Mesodermal cell (in vitro differentiated cells): ENCODE measurements at regions not wholly inside any gene's neighbourhood (a gene's known extent, or its start where the extent isn't known, plus 50 kb on each side); places are given as distances from the start of the nearest gene placed in this dataset.

Experiments
- H3K27ac ChIP-seq: 2 replicates; pipeline ENCODE4 v1.7.0; 2013; ENCODE audit warnings: mild to moderate bottlenecking, low read depth, low read length, moderate library complexity; ENCODE audit not compliant: severe bottlenecking
- H3K36me3 ChIP-seq: 2 replicates; pipeline ENCODE4 v1.7.1; 2013; ENCODE audit warnings: mild to moderate bottlenecking, low read length, moderate library complexity; ENCODE audit not compliant: control insufficient read depth, insufficient read depth
- H3K4me1 ChIP-seq: one replicate; pipeline ENCODE4 v1.7.1; 2013; ENCODE audit warnings: mild to moderate bottlenecking, low read length; ENCODE audit not compliant: insufficient read depth, control insufficient read depth, poor library complexity, severe bottlenecking
- H3K4me3 ChIP-seq: 2 replicates; pipeline ENCODE4 v1.7.0; 2013; ENCODE audit warnings: low read length, control low read depth, mild to moderate bottlenecking; ENCODE audit not compliant: insufficient read depth, poor library complexity, severe bottlenecking; ENCODE audit errors: extremely low read depth
- H3K9me3 ChIP-seq: 2 replicates; pipeline ENCODE4 v1.7.1; 2013; ENCODE audit warnings: mild to moderate bottlenecking, low read length, moderate library complexity; ENCODE audit not compliant: control insufficient read depth
- WGBS, 2 experiments: methylation state at CpG; one replicate each; pipeline ENCODE4 v1.1.5; 2013; ENCODE audit warnings: missing lambda C conversion rate in 2 of 2; ENCODE audit not compliant: insufficient coverage in 2 of 2; 5-methylcytosine and 5-hydroxymethylcytosine counted together

DNA sequence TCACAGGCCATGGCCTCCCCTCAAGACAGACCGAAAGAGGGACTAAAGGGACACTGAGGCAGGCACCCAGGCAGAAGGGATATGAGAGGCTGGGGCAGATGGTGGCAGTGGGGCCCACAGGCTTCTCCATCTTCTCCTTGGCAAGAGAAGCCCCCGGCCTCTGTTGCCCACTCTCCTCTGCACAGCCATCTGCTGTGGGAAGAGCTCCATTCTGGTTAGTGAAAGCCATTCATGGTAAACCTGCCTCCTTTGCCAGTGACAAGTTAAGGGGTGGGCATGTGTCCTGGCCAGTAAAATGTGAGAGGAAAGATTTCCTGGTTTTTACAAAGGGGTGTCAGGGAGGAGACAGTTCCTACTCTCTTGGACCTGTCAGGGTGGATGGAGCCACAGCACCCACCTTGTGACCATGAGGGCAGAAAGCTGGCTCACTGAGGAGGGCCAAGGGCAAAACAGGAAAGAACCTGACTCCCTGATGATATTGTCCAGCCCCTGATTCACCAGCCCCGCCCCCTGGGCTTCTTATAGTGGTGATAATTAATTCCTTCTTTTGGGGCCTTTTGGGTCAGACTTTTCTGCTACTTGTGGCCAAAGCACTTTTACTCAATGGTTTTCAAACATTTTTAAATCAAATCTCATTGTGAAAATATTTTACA lies 130.4 kb upstream of the SMAD3 start:
- 100% methylated on average over 2 of the region's 3 CpGs; no CpG with 5 or more reads in 1 of the 2 experiments for WGBS, 2 experiments
- no peak overlapping the region for H3K27ac ChIP-seq
- no peak overlapping the region for H3K4me3 ChIP-seq
- peaks cover 29% of the 10 kb centered on the region for H3K4me1 ChIP-seq
- H3K9me3 ChIP-seq: peaks cover 27% of the 10 kb centered on the region
- H3K36me3 ChIP-seq: no peaks in the 10 kb centered on the region

DNA sequence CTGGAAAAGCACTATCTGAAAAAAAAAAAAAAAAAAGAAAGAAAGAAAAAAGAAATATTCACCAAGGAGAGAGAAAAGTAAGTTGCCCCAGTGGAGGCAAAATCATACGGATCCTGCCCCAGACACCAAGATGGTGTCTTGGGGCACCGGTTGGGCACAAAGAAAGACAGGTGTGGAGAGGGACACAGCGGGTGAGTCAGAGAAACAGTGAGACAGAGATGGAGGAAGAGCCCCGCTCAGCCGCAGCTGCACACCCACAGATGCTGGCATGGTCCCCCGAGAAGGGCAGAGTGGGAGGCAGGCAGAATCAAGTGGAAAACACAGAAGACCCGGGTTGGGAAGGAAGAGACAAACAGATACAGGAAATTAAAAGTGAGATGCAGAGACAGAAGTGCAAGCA lies 129.7 kb upstream of the SMAD3 start:
- H3K36me3 ChIP-seq: no peaks in the 10 kb centered on the region
- H3K9me3 ChIP-seq: peaks cover 27% of the 10 kb centered on the region
- no peak overlapping the region for H3K4me3 ChIP-seq
- 95 to 100% methylated on average over 4 to 7 of the region's 7 CpGs for WGBS, 2 experiments
- peaks cover 23% of the 10 kb centered on the region for H3K4me1 ChIP-seq
- no peak overlapping the region for H3K27ac ChIP-seq

DNA sequence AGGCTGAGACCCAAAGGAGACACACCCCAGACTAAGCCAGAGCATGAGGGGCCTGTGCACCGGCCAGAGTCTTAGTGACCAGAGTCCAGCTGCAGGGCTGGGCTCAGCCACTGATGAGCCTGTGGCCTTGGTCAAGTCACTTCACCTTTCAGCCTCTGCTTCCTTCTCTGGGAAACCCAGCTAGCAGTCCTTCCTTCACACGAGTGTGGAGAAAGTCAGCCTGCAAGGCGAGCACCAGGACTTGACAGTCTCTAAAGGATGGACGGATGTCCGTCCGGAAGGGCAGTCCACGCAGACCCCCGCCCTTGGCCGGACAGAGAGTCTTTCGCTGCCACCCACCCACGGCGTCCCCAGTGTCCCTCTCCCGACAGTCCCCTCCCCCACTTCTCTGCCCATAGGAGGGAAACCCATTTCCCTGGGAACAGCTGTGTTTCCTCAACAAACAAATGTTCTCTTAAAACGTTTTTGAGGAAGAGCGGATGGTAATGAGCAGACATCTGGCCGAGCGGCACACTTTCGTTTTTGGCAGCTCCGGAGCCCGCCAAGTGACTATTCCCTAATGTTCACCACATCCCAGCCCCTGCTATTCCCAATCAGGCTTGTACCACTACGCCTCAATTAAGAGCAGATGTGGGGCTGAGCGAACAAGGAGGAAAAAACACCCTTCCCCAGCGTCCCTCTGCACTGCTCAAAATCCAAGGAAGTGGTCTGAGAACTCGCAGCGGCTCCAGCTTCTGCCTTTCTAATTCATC lies 129.1 kb upstream of the SMAD3 start:
- 91% methylated on average over 22 to 25 of the region's 25 CpGs for WGBS, 2 experiments
- no peak overlapping the region for H3K27ac ChIP-seq
- no peaks in the 10 kb centered on the region for H3K36me3 ChIP-seq
- no peak overlapping the region for H3K4me3 ChIP-seq
- peaks cover 17% of the 10 kb centered on the region for H3K4me1 ChIP-seq
- H3K9me3 ChIP-seq: peaks cover 27% of the 10 kb centered on the region

DNA sequence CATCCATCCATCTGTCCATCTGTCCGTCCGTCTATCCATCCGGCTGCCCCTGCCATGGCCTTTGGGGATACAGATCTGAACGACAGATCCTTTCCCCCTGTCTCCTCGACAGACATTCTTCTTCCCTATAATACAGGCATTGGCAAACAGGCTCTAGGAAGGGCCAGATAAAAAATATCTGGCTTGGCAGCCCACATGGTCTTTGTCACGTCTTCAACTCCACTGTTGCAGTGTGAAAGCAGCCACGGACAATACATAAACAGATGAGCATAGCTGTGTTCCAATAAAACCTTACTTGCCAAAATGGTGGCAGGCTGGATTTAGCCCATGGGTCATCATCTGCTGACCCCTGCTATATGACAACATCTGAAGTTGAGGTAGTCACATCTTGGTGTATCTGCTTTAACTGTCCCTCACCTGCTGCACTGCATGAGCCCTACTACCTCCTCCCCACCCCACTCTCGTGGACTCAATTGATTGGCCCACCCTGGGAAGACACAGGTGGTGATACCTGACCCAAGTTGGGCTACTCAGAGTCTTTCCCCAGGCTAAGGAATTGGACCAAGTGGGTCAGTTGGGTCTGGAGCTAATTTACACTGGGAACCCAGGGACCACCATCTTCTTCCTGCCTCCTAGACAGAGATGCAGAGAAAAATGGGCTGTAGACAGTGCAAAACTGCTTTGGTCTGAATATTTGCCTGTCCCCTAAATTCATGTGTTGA lies 128.4 kb upstream of the SMAD3 start:
- H3K4me1 ChIP-seq: peaks cover 10% of the 10 kb centered on the region
- no peak overlapping the region for H3K4me3 ChIP-seq
- H3K36me3 ChIP-seq: no peaks in the 10 kb centered on the region
- WGBS, 2 experiments: 79 to 85% methylated on average over 7 to 8 of the region's 8 CpGs
- H3K9me3 ChIP-seq: peaks cover 27% of the 10 kb centered on the region
- H3K27ac ChIP-seq: no peak overlapping the region

DNA sequence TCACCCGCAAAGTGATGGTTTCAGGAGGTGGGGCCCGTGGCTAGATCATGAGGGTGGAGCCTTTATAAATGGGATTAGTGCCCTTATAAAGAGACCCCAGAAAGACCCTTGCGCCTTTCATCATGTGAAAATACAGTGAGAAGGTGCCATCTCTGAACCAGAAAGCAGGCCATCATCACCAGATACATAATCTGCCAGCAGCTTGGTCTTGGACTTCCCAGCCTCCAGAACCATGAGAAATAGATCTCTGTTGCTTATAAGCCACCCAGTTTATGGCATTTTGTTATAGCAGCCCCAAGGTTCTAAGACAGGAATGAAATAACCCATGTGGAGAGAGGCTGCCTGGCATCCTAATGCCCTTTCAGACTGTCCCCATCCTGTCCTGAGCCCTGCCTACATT lies 127.8 kb upstream of the SMAD3 start:
- no peaks in the 10 kb centered on the region for H3K36me3 ChIP-seq
- H3K4me3 ChIP-seq: no peak overlapping the region
- H3K9me3 ChIP-seq: peaks cover 27% of the 10 kb centered on the region
- peaks cover 4% of the 10 kb centered on the region for H3K4me1 ChIP-seq
- 92 to 95% methylated on average over 2 to 3 of the region's 3 CpGs for WGBS, 2 experiments
- no peak overlapping the region for H3K27ac ChIP-seq

DNA sequence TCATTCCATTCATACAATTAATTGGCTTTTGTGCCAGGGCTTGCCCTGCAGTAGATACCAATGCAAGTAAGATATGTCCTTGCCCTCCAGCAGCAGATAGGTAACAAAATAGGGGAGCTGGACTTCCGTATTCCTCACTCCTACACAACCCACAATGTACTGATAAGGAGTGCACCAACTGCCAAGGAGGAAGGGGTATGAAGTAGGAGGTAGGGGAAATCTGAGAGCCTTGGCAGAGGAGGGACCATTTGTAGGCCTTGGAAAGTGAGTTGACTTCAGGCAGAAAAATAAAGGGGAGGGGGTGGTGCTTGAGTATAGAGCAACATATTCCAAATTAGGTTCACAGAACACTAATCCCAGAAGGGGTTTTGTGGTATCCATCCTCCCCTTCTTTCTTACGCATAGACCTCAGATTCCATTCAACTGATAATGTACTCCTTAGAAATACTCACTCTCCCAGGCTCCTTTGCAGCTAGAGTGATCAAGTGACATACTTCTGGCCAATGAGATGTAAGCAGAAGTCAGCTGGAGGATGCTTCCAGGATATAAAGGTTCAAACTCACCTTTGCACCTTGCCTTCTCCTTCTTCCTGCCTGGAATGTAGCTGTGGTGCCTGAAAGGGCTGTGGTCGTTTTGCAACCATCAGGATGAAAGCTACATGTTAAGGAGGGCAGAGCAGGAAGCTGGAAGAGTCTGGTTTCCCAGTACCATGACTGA lies 127.1 kb upstream of the SMAD3 start:
- 89 to 100% methylated on average over 2 of the region's 3 CpGs for WGBS, 2 experiments
- H3K9me3 ChIP-seq: peaks cover 23% of the 10 kb centered on the region
- no peaks in the 10 kb centered on the region for H3K36me3 ChIP-seq
- H3K4me1 ChIP-seq: peaks cover 3% of the 10 kb centered on the region
- no peak overlapping the region for H3K4me3 ChIP-seq
- no peak overlapping the region for H3K27ac ChIP-seq

DNA sequence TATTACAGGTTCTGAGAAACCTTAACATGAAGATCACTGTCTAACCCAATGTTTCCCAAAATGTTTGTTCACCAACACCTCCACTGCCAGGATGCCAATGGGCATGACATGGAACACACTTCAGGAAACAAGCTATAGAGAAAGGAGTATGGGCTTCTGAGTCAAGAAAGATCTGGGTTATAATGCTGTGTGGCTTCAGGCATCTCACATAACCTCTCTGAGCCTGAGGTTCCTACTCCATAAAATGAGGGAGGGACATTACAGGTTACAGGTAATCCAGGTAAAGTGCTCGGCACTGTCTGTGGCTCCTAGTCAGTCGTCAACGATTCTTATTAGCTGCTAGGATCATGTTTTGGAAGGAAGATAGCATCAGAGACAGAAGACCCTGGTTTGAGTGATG lies 126.4 kb upstream of the SMAD3 start:
- 86 to 97% methylated on average over 3 of the region's 3 CpGs for WGBS, 2 experiments
- H3K36me3 ChIP-seq: no peaks in the 10 kb centered on the region
- no peak overlapping the region for H3K27ac ChIP-seq
- peaks cover 6% of the 10 kb centered on the region for H3K4me1 ChIP-seq
- H3K9me3 ChIP-seq: peaks cover 16% of the 10 kb centered on the region
- no peak overlapping the region for H3K4me3 ChIP-seq

DNA sequence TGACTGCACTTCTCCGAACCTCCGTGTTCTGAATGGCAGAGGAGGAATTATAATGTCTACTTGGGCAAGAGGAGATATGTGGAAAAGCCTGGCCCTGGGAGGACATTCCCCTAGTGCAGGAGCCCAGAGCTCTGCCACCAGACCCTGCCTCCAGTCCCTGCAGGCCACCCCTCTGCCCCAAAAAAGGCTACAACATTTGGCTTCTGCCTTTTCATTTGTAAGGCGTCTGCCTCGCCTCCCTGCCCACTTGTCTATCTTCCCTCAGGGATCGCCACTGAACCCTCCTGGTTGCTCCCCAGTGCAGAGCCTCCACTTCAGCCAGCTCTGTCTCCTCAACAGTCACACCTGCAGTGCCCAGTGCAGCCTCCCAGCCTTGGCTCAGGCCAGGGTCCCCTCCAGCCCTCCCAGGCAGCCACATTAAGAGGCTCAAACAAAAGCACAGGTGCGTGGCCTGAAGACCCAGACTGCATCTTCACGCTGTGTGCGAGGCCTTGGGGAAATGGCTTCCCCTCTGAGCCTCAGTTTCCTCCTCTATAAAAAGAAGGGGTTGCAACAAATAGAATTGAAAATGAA lies 125.9 kb upstream of the SMAD3 start:
- Histone ChIP-seq H3K27ac (no peak overlapping the region), H3K4me3 (no peak overlapping the region), H3K9me3 (peaks cover 11% of the 10 kb centered on the region), H3K36me3 (no peaks in the 10 kb centered on the region), H3K4me1 (peaks cover 6% of the 10 kb centered on the region)
- 86 to 92% methylated on average over 4 to 5 of the region's 8 CpGs for WGBS, 2 experiments

DNA sequence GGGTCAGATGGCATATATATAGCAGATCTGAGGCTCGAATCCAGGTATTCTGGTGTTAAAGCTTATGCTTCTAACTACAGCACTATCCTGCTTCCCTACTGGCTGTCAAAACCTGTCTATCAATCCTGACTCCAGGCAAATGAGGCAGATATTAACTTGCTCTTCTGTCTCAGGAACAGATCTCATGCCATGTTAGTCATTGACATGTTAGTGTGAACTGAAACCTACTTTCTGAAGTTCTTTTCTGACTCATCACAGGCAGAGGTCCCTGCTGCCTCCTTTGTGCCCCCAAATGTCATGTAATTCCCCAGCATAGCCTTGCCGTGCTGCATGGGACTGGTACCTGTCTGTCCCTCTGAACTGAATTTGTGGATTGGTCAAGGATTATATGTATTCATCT lies 125.0 kb upstream of the SMAD3 start:
- Histone ChIP-seq H3K4me1 (peaks cover 6% of the 10 kb centered on the region), H3K36me3 (no peaks in the 10 kb centered on the region), H3K27ac (no peak overlapping the region), H3K4me3 (no peak overlapping the region), H3K9me3 (peaks cover 8% of the 10 kb centered on the region)
- 83 to 100% methylated on average over 1 of the region's 2 CpGs for WGBS, 2 experiments

DNA sequence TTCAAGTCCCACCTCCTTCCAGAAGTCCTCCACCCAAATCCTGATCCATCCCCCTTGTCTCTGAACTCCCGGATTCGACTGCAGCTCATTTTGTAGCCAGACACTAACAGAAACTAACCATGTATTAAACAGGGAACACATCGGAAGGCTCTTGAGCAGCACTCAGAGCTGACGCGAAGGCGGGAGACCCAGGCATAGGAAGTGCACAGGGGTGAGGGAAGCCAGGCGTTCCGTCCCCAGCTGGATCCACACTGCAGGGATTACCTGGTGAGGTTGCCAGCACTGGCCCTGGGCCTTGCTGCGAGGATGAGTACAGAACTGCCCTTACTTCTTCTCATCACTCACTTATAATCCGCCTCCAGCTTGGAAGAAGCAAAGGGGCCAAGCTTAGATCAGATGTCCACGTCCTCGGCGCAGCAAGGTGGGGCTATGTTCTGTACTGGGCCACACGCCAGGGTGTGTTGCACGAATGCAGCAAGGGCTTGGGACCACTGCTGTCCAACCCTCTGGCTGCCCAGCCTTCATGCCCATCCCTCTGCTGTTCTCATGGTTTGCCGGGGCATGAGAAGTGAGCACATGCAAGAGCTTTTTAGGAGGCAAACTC lies 124.2 kb upstream of the SMAD3 start:
- 94 to 95% methylated on average over 11 to 16 of the region's 16 CpGs for WGBS, 2 experiments
- Histone ChIP-seq H3K27ac (no peak overlapping the region), H3K4me1 (peaks cover 6% of the 10 kb centered on the region), H3K4me3 (no peak overlapping the region), H3K9me3 (peaks cover 8% of the 10 kb centered on the region), H3K36me3 (no peaks in the 10 kb centered on the region)
